C1 segment of cervical spinal cord (tissue), 14 donors: ENCODE measurements at regions not wholly inside any gene's neighbourhood (a gene's known extent, or its start where the extent isn't known, plus 50 kb on each side); places are given as distances from the start of the nearest gene placed in this dataset.

ENCODE experiments used
- DNase-seq, 14 donors: peaks; one replicate each; lab custom pipeline; 2025; lab: John Stamatoyannopoulos, UW

- no peak for DNase-seq
These were observed 147.4 kb downstream of the IL15 start for GRCh38 chr4:141783770-141784169.

DNA sequence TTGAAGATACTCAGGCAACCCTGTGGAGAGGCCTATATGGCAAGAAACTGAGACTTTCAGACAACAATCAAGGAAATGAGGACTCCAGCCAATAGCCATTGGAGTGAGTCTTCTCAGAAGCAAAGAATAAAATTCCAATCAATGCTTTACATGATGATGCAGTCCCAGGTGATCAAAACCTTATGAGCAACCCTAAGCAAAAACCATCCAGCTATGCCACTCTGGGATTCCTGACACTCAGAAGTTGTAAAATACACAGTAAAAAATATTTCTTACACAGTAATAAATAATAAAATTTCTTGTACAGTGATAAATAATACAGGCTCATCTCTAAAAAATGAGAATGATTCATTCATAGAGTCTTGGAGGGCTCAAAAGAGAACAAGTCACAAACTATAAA, 150.6 kb downstream of the IL15 start:
- DNase-seq = no peak

DNA sequence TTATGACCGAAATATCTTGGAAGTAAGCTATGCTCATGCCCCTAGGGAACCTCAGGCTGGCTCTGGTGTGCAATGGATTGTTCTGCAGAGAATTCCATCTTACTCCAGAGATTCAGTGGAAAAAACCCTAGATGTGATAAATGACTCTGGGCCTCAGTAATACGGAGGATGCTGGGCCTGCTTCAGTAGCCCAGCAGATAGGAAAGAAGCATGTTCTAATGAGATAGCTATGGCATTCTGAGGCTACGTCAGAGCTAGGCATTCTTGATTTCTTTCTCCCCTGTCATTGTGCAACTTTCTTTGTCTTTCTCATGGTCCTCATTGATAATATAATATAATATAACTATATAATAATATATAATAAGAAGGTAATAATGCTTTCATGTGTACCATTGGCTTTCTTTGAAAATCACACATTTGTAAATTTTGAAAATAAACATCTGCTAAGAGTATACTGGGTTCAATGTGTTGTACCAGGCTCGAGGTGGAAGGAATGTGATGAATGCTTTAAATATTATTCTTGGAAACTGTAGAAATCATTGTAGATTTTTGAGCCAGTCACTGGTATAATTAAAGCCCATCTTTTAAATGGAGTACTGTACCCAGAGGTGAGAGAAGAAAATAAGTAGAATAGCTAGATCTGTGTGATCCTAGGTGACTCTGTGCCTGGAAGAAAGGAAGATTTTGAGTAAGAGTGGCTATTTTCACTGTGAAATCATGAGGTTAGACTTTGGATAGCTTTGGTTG, 152.0 kb downstream of the IL15 start:
- DNase-seq = no peak

DNA sequence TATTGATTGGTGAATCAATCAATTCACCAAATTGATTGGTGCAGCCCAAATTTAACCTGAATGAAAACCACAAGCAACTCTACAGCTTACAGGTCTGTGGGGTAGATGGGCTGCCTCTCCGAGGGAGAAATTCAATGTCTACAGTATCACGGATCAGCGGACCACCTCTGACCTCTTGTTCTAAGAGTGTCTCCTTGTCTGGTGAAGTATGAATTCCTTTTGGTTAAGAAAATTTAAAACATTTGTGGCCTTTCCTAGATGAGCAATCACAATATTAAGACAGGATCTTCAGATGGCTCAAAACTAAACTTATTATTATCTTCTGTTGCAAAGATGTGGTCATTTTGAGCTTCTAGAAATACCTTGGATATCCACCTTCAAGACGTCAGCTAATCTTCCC, 153.3 kb downstream of the IL15 start:
- no peak for DNase-seq

- DNase-seq = no peak
These were observed 155.8 kb downstream of the IL15 start for GRCh38 chr4:141792164-141792563.

- DNase-seq = no peak
These were observed 161.6 kb downstream of the IL15 start for GRCh38 chr4:141797966-141798365.

DNA sequence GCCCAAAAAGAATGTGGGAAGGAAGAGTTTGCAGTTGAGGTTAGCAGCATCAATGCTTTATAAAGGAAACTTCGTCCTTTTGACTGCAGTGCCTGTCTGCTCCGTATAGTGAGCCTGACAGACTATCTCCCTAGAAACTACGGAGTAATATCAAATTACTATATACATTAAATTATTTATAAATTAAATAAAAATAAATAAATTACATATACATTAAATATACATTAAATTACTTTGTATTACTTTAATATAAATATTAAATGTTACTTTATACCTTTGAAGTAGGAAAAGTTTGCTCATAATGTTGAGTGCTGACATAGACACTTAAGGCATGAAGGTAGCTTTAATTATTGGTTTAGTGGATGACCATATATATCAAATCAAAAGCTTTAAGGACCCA, 165.2 kb downstream of the IL15 start:
- no peak for DNase-seq

- no peak for DNase-seq
These were observed 165.9 kb downstream of the IL15 start for GRCh38 chr4:141802333-141802732.

DNA sequence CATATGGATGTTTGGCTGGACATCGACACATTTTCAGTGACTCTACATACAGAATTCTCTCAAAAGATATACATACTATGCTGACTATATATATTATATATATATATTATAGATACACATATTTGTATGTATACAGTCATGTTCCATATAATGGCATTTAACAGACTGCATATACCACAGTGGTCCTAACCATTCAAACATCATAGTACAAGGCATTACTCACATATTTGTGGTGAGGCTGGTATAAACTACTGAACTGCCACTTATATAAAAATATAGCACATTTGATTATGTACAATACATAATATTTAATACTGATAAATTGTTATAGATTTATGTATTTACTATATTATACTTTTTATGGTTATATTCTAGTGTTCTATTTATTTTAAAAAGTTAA, 168.5 kb downstream of the IL15 start:
- DNase-seq = no peak

GRCh38 chr4:141807103-141807891, 170.9 kb downstream of the IL15 start:
- DNase-seq = no peak

DNA sequence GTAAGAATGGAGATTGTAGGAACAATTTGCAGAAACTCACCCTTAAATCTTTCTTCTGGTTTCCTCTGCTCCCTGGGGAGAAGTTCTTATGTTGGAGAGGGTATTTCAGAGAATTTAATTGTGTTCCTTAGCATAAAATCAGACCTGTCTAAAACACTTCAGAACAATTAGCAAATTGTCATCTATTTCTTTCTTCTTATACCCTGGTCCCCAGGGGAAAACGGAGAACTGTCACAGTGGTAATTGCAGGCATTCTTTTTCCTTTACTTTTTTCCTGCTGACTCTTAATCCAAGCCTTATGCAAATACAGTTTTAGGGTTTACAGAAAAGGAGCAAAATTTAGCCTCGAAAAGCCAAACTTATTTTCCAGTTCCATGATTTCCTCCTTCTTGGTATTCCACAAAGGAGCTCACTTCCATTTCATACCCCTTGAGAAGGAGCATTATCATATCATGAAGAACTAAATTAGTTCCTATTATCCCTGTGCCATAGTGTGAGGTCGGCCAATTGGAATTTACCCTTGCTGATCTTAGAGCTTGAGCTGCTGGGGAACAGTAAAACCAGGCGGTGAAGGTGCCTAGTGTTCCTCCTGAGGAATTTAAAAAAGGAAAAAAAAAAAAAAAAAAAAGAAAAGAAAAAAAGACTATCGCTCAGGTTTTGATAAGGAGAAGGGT, 173.8 kb downstream of the IL15 start:
- no peak for DNase-seq

DNA sequence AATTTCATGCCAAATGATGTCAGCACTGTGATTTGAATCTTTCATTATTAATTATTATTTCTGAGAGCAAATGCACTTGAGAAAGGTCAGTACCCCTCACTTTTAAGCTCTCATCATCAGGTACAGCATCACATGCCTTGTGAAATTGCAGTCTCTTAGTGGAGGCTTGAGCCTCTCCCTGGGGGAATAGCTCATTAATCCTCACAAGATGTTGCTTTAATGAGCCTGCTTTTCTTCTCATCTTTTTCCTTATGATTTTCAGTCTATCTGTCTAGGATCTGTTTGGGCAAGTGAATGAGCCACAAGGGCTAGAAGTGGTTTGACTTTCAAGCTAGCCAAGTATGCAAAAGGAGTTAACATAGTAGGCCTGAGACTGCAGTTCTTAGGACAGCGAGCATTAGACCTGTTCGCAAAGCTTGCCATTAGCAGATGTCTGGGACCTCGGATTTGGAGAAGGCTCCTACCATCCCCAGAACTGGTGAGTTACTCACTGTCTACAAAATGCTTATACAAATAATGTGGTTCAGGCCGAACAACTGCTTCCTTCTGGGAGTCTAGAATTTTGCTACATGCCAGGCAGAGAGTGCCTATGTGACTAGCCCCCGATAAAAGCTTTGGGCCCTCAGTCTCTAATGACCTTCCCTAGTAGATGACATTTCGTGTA, 174.5 kb downstream of the IL15 start:
- DNase-seq = no peak

- no peak for DNase-seq
These were observed 175.8 kb downstream of the IL15 start for GRCh38 chr4:141812158-141812557.

DNA sequence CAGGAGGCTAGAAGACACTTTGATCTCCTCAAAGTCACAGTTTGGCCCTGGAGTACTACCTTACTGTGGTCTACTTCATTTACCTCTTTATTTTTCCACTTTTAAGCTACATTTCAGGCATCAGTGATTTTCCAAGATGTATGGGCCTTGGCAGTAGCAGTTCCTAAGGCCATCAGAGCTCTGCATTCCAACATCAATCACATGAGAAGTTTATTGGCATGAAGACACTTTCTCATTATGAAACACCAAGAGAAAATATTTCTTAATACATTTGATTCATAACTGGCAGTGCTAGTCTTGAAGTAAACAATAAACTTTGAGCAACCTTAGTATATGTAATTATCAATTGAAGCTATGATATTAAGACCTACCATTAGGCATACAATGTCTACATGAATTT, 178.1 kb downstream of the IL15 start:
- DNase-seq = no peak

DNA sequence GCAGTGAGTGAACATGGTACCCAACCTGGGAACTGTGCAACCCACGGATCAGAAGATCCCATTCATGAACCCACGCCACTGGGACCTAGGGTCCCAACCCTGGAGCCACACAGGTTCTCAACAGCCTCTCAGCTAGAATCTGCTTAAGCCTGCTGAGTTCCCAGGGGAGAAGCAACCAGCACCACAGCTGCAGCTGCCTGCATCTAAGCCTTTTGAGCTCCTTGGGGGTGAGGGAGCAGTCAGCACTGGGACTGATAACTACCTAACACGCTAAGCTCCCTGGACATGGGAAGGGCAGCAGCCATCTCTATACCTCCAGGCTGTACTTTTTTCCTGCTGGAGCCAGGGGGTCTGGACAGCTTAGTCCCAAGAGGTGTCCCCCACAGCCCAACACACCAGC, 179.3 kb downstream of the IL15 start:
- no peak for DNase-seq

GRCh38 chr4:141826260-141826659, 189.9 kb downstream of the IL15 start:
- DNase-seq = no peak

DNA sequence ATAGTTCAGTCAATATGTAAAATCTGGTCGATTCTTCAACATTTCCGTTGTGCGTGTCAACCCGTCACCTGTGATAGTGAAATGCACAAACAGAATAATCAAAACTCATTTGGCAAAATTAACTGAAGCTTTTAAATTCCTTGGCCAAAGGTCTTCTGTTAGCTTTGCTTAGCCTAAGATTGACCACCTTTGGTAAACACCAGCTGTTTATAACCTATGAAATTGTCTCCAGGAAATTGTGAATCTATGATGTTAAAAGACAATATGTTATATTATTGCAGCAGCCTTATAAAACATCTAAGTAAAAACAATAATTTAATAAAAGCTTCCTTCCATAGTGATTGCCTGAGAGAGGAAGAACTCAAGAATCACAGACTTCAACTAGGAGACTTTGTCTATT, 196.8 kb downstream of the IL15 start:
- DNase-seq = no peak

DNA sequence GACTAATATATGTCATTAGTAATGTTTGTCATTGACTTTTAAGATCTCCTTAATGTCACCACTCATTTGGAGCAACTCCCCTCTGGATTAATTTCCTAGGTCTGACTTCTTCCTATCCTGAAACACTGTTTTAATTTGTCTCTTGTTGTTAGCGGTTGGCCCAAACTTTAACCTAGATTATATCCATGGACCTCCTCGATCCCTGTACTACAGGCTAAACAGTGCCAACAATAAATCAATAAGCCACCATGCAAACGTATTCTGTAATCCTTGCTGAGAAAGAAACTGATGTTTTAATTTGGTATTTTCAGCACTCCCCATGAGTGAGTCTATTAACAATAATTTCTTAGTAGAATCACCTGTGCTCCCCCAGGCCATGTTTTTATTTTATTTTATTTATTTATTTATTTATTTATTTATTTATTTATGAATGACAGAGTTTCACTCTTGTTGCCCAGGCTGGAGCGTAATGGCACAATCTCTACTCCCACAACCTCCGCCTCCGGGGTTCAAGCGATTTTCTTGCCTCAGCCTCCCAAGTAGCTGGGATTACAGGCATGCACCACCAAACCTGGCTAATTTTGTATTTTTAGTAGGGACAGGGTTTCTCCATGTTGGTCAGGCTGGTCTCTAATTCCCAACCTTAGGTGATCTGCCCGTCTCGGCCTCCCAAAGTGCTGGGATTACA, 204.1 kb downstream of the IL15 start:
- DNase-seq = no peak

DNA sequence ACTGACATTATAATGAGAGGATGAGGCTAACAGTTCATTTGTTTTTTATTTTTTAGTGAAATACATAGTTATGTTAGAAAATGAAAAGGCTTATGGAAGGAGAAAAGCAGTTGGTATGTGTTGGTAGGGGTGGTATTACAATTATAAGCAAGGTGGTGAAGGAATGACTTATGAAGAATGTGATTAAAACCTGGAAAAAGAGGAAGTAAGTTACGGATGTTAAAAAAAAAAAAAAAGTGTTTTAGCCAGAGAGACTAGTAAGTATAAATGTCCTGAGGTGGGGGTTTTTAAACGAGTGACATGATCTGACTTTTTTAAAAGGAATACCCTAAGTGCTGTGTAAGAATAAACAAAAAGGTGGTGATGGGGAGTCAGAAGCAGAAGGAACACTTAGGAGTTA, 206.8 kb downstream of the IL15 start:
- no peak for DNase-seq

GRCh38 chr4:141845901-141846300, 209.5 kb downstream of the IL15 start:
- no peak for DNase-seq

GRCh38 chr4:141849367-141849766, 213.0 kb downstream of the IL15 start:
- DNase-seq = no peak

GRCh38 chr4:141849778-141850177, 213.4 kb downstream of the IL15 start:
- no peak for DNase-seq
